ENCODE measurements at regions not wholly inside any gene's neighbourhood (a gene's known extent, or its start where the extent isn't known, plus 50 kb on each side); places are given as distances from the start of the nearest gene placed in this dataset.

- Histone ChIP-seq H3K27ac (no peak overlapping the region), H3K4me3 (no peak overlapping the region), H3K4me1 (no peaks in the 10 kb centered on the region), H3K9me3 (peaks cover 0 to 19% (median 0%) of the 10 kb centered on the region in 11 donors), H3K27me3 (peaks cover 0 to 35% (median 19%) of the 10 kb centered on the region in 7 donors), H3K36me3 (no peaks in the 10 kb centered on the region)
- intact Hi-C loops (cut with DNase I), result no loop called here
- no peak for TF ChIP-seq CTCF (IDR thresholded peaks at IDR 0.05)
- 70 to 77% methylated on average over 10 of the region's 10 CpGs for WGBS, 2 donors
- ATAC-seq, result no peak
- no peak for DNase-seq
Measured at GRCh38 chr1:30588311-30589073, 134.9 kb downstream of the MATN1 start.

DNA sequence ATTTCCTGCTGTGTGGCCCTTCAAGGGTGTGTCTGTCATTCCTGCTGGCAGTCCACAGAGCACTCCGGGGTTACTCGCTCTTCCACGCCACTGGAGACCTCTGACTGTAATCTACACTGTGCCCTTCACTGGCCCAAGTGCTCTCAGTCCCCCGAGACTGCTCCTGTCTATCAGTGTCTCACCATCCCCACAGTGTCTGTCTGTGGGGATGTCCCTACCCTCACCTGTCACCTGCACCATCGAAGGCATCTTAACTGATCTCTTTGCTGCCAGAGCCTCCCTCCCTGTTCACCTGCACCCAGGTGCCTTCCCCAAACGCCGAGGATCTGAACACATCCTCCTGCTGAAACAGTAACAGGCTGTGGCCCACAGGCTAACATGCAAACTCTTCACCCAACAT is 136.7 kb downstream of the MATN1 start:
- ATAC-seq (no peak), DNase-seq (no peak)
- Histone ChIP-seq H3K36me3 (no peaks in the 10 kb centered on the region), H3K4me1 (no peaks in the 10 kb centered on the region), H3K9me3 (peaks cover 0 to 19% (median 4%) of the 10 kb centered on the region in 11 donors), H3K4me3 (no peak overlapping the region), H3K27ac (no peak overlapping the region), H3K27me3 (peaks cover 0 to 35% (median 10%) of the 10 kb centered on the region in 7 donors)
- 63 to 67% methylated on average over 7 of the region's 7 CpGs for WGBS, 2 donors
- no peak for TF ChIP-seq CTCF (IDR thresholded peaks at IDR 0.05)
- intact Hi-C loops (cut with DNase I), result no loop called here

DNA sequence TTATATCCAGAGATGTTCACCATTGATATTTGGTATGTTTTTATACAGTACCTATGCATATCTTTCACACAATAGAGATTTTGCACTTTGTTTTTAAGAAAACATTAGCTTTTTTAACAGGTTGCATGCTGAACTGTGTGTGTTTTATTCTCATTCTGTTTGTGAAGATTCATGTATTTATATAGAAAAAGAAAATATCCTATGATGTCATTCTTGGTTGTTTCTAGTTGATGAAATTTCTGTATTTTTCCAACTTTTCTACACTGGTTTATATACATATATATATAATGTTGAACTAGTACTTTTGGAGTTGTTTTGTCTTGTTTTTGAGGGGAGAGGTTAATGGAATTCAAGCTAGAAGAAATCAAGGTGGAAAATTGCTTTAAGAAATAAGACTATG is 143.8 kb downstream of the MATN1 start:
- no peak for TF ChIP-seq CTCF (IDR thresholded peaks at IDR 0.05)
- H3K27me3 ChIP-seq, result peaks cover 0 to 6% (median 0%) of the 10 kb centered on the region in 7 donors
- ATAC-seq (no peak), DNase-seq (no peak)
- H3K9me3 ChIP-seq, result peaks cover 0 to 19% (median 4%) of the 10 kb centered on the region in 11 donors
- H3K27ac ChIP-seq, result no peak overlapping the region
- intact Hi-C loops (cut with DNase I), result no loop called here
- no peaks in the 10 kb centered on the region for H3K4me1 ChIP-seq
- H3K4me3 ChIP-seq, result no peak overlapping the region
- no peaks in the 10 kb centered on the region for H3K36me3 ChIP-seq

- WGBS, 2 donors, result 68 to 75% methylated on average over 5 of the region's 5 CpGs
- no peak overlapping the region for H3K4me3 ChIP-seq
- H3K36me3 ChIP-seq, result no peaks in the 10 kb centered on the region
- H3K27ac ChIP-seq, result no peak overlapping the region
- H3K4me1 ChIP-seq, result no peaks in the 10 kb centered on the region
- H3K9me3 ChIP-seq, result no peaks in the 10 kb centered on the region
- peaks cover 0 to 10% (median 0%) of the 10 kb centered on the region in 7 donors for H3K27me3 ChIP-seq
- ATAC-seq (no peak), DNase-seq (no peak)
- intact Hi-C loops (cut with DNase I), result no loop called here
- TF ChIP-seq CTCF (IDR thresholded peaks at IDR 0.05), result no peak
Measured at GRCh38 chr1:30575066-30575465, 148.3 kb downstream of the MATN1 start.

Data from heart right ventricle (tissue), 16 donors.